Panc1 (cell line): ENCODE measurements at regions not wholly inside any gene's neighbourhood (a gene's known extent, or its start where the extent isn't known, plus 50 kb on each side); places are given as distances from the start of the nearest gene placed in this dataset.

Experiments used
- CTCF ChIP-seq: fragments of 450-650 bp; IDR thresholded peaks from 2 replicates; pipeline ENCODE4 v1.5.1; 2017; ENCODE audit warnings: mild to moderate bottlenecking
- POLR2AphosphoS5 ChIP-seq: IDR thresholded peaks from 2 replicates; pipeline ENCODE4 v1.6.1; 2012; ENCODE audit warnings: mild to moderate bottlenecking, low read depth, low read length, moderate library complexity
- SIN3A ChIP-seq: IDR thresholded peaks from 2 replicates; pipeline ENCODE4 v1.6.1; 2012; ENCODE audit warnings: low read depth, mild to moderate bottlenecking, low read length, moderate library complexity, borderline replicate concordance; ENCODE audit not compliant: insufficient read depth
- TCF7L2 ChIP-seq: IDR thresholded peaks from 2 replicates; pipeline ENCODE4 v1.6.1; 2011; ENCODE audit warnings: mild to moderate bottlenecking, low read depth, low read length, inconsistent platforms
- TF ChIP-seq, protein P1 (sequence below), 2 experiments: IDR thresholded peaks; 2 replicates each; pipeline ENCODE4 v1.6.1; 2011 to 2012; ENCODE audit warnings: low read depth in 2 of 2, control low read depth in 1 of 2, low read length in 1 of 2, mild to moderate bottlenecking in 1 of 2, moderate library complexity in 1 of 2; ENCODE audit not compliant: insufficient read depth in 1 of 2

GRCh38 chr9:88233091-88233490 lies 94.8 kb upstream of the SPATA31C2 start:
- no peak for TF ChIP-seq CTCF
- no peak for TF ChIP-seq SIN3A
- TF ChIP-seq POLR2AphosphoS5 = no peak
- TF ChIP-seq, protein P1, sequence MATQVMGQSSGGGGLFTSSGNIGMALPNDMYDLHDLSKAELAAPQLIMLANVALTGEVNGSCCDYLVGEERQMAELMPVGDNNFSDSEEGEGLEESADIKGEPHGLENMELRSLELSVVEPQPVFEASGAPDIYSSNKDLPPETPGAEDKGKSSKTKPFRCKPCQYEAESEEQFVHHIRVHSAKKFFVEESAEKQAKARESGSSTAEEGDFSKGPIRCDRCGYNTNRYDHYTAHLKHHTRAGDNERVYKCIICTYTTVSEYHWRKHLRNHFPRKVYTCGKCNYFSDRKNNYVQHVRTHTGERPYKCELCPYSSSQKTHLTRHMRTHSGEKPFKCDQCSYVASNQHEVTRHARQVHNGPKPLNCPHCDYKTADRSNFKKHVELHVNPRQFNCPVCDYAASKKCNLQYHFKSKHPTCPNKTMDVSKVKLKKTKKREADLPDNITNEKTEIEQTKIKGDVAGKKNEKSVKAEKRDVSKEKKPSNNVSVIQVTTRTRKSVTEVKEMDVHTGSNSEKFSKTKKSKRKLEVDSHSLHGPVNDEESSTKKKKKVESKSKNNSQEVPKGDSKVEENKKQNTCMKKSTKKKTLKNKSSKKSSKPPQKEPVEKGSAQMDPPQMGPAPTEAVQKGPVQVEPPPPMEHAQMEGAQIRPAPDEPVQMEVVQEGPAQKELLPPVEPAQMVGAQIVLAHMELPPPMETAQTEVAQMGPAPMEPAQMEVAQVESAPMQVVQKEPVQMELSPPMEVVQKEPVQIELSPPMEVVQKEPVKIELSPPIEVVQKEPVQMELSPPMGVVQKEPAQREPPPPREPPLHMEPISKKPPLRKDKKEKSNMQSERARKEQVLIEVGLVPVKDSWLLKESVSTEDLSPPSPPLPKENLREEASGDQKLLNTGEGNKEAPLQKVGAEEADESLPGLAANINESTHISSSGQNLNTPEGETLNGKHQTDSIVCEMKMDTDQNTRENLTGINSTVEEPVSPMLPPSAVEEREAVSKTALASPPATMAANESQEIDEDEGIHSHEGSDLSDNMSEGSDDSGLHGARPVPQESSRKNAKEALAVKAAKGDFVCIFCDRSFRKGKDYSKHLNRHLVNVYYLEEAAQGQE (IDR thresholded peaks at IDR 0.05; ENCODE audit: insufficient read depth in 1 of 2, low read depth in 2 of 2, low read length in 1 of 2) = no peak
- TF ChIP-seq TCF7L2 = no peak
